ENCODE measurements at regions not wholly inside any gene's neighbourhood (a gene's known extent, or its start where the extent isn't known, plus 50 kb on each side); places are given as distances from the start of the nearest gene placed in this dataset.

DNA sequence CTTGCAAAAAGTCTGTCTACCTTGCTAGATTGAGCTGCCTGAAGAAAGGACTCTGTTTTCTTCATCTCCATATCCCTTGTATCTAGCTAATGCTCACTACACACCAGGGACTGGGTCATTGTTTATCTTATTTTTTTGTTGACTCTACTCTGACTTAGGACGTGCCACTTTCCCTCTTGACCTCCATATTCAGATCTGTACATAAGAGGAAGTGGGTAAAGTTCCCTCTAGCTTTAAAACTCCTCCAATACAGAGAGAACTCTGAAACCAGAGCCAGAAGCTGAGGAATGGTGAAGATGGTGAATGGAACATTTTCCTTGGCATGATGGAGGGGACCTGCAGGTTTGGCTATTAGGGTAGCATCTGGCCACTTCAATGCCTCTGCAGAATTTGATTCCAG lies 2026.1 kb upstream of the TENM3 start:
- no peak overlapping the region for H3K4me3 ChIP-seq (ENCODE audit: low read length)
- DNase-seq (ENCODE audit: low read depth) = no peak
- TF ChIP-seq, protein P1, sequence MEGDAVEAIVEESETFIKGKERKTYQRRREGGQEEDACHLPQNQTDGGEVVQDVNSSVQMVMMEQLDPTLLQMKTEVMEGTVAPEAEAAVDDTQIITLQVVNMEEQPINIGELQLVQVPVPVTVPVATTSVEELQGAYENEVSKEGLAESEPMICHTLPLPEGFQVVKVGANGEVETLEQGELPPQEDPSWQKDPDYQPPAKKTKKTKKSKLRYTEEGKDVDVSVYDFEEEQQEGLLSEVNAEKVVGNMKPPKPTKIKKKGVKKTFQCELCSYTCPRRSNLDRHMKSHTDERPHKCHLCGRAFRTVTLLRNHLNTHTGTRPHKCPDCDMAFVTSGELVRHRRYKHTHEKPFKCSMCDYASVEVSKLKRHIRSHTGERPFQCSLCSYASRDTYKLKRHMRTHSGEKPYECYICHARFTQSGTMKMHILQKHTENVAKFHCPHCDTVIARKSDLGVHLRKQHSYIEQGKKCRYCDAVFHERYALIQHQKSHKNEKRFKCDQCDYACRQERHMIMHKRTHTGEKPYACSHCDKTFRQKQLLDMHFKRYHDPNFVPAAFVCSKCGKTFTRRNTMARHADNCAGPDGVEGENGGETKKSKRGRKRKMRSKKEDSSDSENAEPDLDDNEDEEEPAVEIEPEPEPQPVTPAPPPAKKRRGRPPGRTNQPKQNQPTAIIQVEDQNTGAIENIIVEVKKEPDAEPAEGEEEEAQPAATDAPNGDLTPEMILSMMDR (conservative IDR thresholded peaks at IDR 0.05; ENCODE audit: low read length) = no peak

DNA sequence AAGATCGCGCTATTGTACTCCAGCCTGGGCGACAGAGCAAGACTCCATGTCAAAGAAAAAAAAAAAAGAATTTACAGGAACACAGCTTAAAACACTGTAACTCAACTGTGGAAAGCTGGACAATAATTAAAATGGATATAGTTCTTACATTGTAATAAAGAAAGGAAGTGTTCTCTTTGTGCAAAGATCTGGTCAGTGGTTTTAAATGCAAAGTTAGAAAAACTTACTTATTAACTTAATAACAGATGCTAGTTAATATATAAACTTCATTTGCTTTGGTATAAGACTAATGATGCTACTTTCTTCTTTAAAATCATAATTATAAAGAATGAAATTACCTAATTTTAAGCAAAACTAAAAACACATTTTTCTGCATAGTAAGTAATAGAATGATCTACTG lies 2024.1 kb upstream of the TENM3 start:
- DNase-seq (ENCODE audit: low read depth) = no peak
- TF ChIP-seq, protein P1 (conservative IDR thresholded peaks at IDR 0.05; ENCODE audit: low read length) = no peak
- no peak overlapping the region for H3K4me3 ChIP-seq (ENCODE audit: low read length)

DNA sequence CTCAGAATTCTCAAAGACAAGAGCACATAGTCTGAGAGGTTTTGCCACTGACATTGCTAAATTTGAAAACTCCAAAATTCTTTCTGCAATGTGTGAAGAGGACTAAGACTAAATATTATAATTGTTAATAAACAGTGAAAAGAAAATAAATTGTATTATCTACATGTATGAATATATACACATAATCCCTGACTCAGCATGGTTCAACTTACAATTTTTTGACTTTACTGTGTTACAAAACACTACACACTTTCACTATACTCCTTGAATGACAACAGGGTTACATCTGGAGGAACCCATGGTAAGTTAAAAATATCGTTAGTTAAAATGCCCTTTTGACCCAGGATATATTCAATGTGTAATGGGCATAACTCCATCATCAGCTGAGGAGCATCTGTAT lies 2017.2 kb upstream of the TENM3 start:
- no peak for DNase-seq (ENCODE audit: low read depth)
- H3K4me3 ChIP-seq (ENCODE audit: low read length) = no peak overlapping the region
- TF ChIP-seq, protein P1 (conservative IDR thresholded peaks at IDR 0.05; ENCODE audit: low read length) = no peak

DNA sequence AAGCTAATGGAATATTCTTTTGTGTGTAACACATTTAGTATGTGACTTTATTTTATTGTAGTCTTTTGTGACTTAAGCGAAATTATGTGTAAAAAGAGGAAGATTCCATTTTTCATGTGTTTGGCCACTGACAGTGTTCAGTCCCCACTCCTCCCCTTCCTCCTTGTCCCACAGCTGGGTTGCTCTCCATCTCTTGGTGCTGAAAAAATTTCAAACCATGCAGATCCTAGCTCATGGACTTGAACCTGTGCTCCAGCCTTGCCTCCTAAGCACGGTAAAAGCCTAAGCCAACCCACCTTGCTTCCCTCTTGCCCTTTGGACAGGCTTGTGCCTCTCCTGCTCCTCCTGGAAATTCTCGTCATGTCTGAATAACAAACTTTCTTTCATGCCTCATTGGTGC lies 2008.5 kb upstream of the TENM3 start:
- TF ChIP-seq, protein P1 (conservative IDR thresholded peaks at IDR 0.05; ENCODE audit: low read length) = no peak
- no peak for DNase-seq (ENCODE audit: low read depth)
- H3K4me3 ChIP-seq (ENCODE audit: low read length) = no peak overlapping the region

DNA sequence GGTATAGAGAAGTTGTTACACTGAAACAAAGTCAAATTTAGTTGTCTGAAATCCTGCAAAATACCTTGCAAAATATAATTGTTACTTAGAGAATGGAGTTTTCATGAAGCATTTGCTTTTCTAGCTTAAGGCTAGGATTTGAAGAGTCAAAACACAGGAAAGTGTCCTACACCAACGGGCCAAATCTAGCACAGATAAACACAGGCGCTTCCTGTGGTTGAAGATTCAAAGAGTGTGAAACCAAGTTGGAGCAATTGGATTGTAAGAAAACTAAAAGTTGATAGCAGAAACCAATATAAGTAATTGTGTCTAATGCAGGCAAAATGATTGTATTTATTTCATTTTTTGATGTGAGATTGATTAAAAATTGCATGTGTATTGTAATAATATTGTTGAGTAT lies 2002.5 kb upstream of the TENM3 start:
- no peak for DNase-seq (ENCODE audit: low read depth)
- H3K4me3 ChIP-seq (ENCODE audit: low read length) = no peak overlapping the region
- TF ChIP-seq, protein P1 (conservative IDR thresholded peaks at IDR 0.05; ENCODE audit: low read length) = no peak

DNA sequence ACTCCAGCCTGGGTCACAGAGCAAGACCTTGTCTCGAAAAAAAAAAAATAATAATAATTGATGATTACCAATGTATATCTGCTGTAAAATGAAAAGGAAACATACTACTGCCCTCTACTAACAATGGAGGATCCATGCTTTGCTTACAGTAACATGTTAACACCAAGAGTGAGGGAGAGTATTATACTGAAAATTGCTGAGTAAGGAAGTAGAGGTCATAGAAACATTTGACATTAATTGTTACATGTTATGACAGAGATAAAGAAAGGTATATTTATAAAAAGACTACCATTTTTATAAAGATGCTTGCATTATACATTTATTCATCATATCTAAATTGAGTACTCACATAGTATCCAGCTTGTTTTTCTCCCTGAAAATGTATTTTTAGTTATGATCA lies 1989.8 kb upstream of the TENM3 start:
- TF ChIP-seq, protein P1 (conservative IDR thresholded peaks at IDR 0.05; ENCODE audit: low read length) = no peak
- H3K4me3 ChIP-seq (ENCODE audit: low read length) = no peak overlapping the region
- no peak for DNase-seq (ENCODE audit: low read depth)

DNA sequence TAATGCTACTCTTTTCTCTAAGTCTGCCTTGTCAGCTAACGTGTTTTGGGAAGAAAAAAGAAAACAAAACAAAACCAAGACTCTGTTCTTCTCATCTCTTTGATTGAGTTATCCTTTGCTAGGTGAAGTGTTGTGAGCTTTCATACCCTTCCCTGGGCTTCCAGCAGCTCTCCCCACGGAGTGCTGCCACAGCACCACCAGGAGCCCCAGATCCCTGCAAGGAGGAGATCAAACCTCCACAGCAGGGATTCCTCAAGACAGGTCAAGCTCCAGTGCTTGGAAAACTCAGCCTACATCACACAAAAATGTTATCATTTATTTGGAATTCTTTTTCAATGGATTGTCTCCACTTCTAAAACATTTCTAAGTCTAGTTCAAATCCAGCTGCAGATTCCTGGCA lies 1981.9 kb upstream of the TENM3 start:
- TF ChIP-seq, protein P1 (conservative IDR thresholded peaks at IDR 0.05; ENCODE audit: low read length) = no peak
- no peak overlapping the region for H3K4me3 ChIP-seq (ENCODE audit: low read length)
- DNase-seq (ENCODE audit: low read depth) = no peak
